Subcutaneous abdominal adipose tissue (tissue), 5 donors: ENCODE measurements at regions not wholly inside any gene's neighbourhood (a gene's known extent, or its start where the extent isn't known, plus 50 kb on each side); places are given as distances from the start of the nearest gene placed in this dataset.

Experiments used
- H3K27ac ChIP-seq: one replicate; pipeline ENCODE4 v1.7.0; 2013; ENCODE audit warnings: low read depth, mild to moderate bottlenecking, inconsistent platforms, low read length, moderate library complexity
- H3K27me3 ChIP-seq, 5 donors: one replicate each; pipeline ENCODE4 v1.7.0; 2013; ENCODE audit warnings: low read length in 5 of 5, inconsistent platforms in 1 of 5; ENCODE audit not compliant: control insufficient read depth in 5 of 5, insufficient read depth in 4 of 5
- H3K36me3 ChIP-seq, 5 donors: one replicate each; pipeline ENCODE4 v1.7.0; 2013; ENCODE audit warnings: low read length in 5 of 5; ENCODE audit not compliant: control insufficient read depth in 5 of 5, insufficient read depth in 5 of 5
- H3K4me1 ChIP-seq, 5 donors: one replicate each; pipeline ENCODE4 v1.7.0; 2013; ENCODE audit warnings: low read length in 5 of 5, mild to moderate bottlenecking in 3 of 5, moderate library complexity in 1 of 5; ENCODE audit not compliant: control insufficient read depth in 5 of 5, insufficient read depth in 5 of 5
- H3K4me3 ChIP-seq, 5 donors: one replicate each; pipeline ENCODE4 v1.7.0; 2013; ENCODE audit warnings: low read length in 5 of 5, low read depth in 1 of 5
- H3K9ac ChIP-seq, 5 donors: one replicate each; pipeline ENCODE4 v1.7.0; 2013; ENCODE audit warnings: low read length in 5 of 5, mild to moderate bottlenecking in 4 of 5, moderate library complexity in 3 of 5
- H3K9me3 ChIP-seq, 5 donors: one replicate each; pipeline ENCODE4 v1.7.0; 2013; ENCODE audit warnings: low read length in 5 of 5; ENCODE audit not compliant: control insufficient read depth in 5 of 5
- donor health status: healthy.
- donor health status: healthy.
- donor health status: healthy.
- donor health status: healthy.
- donor health status: healthy.

GRCh38 chr1:2903226-2903625 lies 101.7 kb upstream of the TTC34 start:
- no peaks in the 10 kb centered on the region for H3K9me3 ChIP-seq
- H3K9ac ChIP-seq = no peak overlapping the region
- no peaks in the 10 kb centered on the region for H3K36me3 ChIP-seq
- peaks cover 7 to 37% (median 30%) of the 10 kb centered on the region in 5 donors for H3K27me3 ChIP-seq
- no peak overlapping the region for H3K27ac ChIP-seq
- H3K4me3 ChIP-seq = no peak overlapping the region
- no peaks in the 10 kb centered on the region for H3K4me1 ChIP-seq

GRCh38 chr1:2904191-2904590 lies 102.7 kb upstream of the TTC34 start:
- Histone ChIP-seq H3K27me3 (peaks cover 7 to 41% (median 33%) of the 10 kb centered on the region in 5 donors), H3K4me3 (no peak overlapping the region), H3K9ac (no peak overlapping the region), H3K9me3 (no peaks in the 10 kb centered on the region), H3K4me1 (no peaks in the 10 kb centered on the region), H3K36me3 (no peaks in the 10 kb centered on the region), H3K27ac (no peak overlapping the region)

GRCh38 chr1:2905356-2905755 lies 103.9 kb upstream of the TTC34 start:
- peaks cover 7 to 40% (median 35%) of the 10 kb centered on the region in 5 donors for H3K27me3 ChIP-seq
- no peaks in the 10 kb centered on the region for H3K9me3 ChIP-seq
- H3K4me3 ChIP-seq = no peak overlapping the region
- no peaks in the 10 kb centered on the region for H3K4me1 ChIP-seq
- H3K9ac ChIP-seq = no peak overlapping the region
- H3K36me3 ChIP-seq = no peaks in the 10 kb centered on the region
- H3K27ac ChIP-seq = no peak overlapping the region

GRCh38 chr1:2906085-2906484 lies 104.6 kb upstream of the TTC34 start:
- no peaks in the 10 kb centered on the region for H3K9me3 ChIP-seq
- no peaks in the 10 kb centered on the region for H3K4me1 ChIP-seq
- H3K36me3 ChIP-seq = no peaks in the 10 kb centered on the region
- no peak overlapping the region for H3K9ac ChIP-seq
- H3K27ac ChIP-seq = no peak overlapping the region
- no peak overlapping the region for H3K4me3 ChIP-seq
- H3K27me3 ChIP-seq = peaks cover 7 to 43% (median 35%) of the 10 kb centered on the region in 5 donors

GRCh38 chr1:2906620-2907019 lies 105.1 kb upstream of the TTC34 start:
- Histone ChIP-seq H3K4me3 (no peak overlapping the region), H3K27ac (no peak overlapping the region), H3K36me3 (no peaks in the 10 kb centered on the region), H3K9ac (no peak overlapping the region), H3K27me3 (peaks cover 3 to 44% (median 34%) of the 10 kb centered on the region in 5 donors), H3K4me1 (no peaks in the 10 kb centered on the region), H3K9me3 (no peaks in the 10 kb centered on the region)

GRCh38 chr1:2907051-2907450 lies 105.6 kb upstream of the TTC34 start:
- no peaks in the 10 kb centered on the region for H3K36me3 ChIP-seq
- H3K4me1 ChIP-seq = no peaks in the 10 kb centered on the region
- H3K4me3 ChIP-seq = no peak overlapping the region
- H3K27ac ChIP-seq = no peak overlapping the region
- no peak overlapping the region for H3K9ac ChIP-seq
- H3K9me3 ChIP-seq = no peaks in the 10 kb centered on the region
- H3K27me3 ChIP-seq = peaks cover 3 to 48% (median 32%) of the 10 kb centered on the region in 5 donors

GRCh38 chr1:2908081-2908480 lies 106.6 kb upstream of the TTC34 start:
- no peaks in the 10 kb centered on the region for H3K9me3 ChIP-seq
- no peaks in the 10 kb centered on the region for H3K36me3 ChIP-seq
- H3K27ac ChIP-seq = no peak overlapping the region
- H3K4me1 ChIP-seq = no peaks in the 10 kb centered on the region
- no peak overlapping the region for H3K9ac ChIP-seq
- no peak overlapping the region for H3K4me3 ChIP-seq
- H3K27me3 ChIP-seq = peaks cover 3 to 53% (median 37%) of the 10 kb centered on the region in 5 donors

- Histone ChIP-seq H3K36me3 (no peaks in the 10 kb centered on the region), H3K9me3 (no peaks in the 10 kb centered on the region)
Measured at GRCh38 chr1:2908561-2908960, 107.1 kb upstream of the TTC34 start.

GRCh38 chr1:2909797-2910196 lies 108.3 kb upstream of the TTC34 start:
- Histone ChIP-seq H3K9me3 (no peaks in the 10 kb centered on the region), H3K9ac (no peak overlapping the region), H3K4me3 (no peak overlapping the region), H3K4me1 (no peaks in the 10 kb centered on the region), H3K27me3 (peaks cover 3 to 48% (median 31%) of the 10 kb centered on the region in 5 donors), H3K36me3 (no peaks in the 10 kb centered on the region), H3K27ac (no peak overlapping the region)

More at GRCh38 chr1:2908561-2908960, 107.1 kb upstream of the TTC34 start:
- Histone ChIP-seq H3K4me3 (no peak overlapping the region), H3K27ac (no peak overlapping the region), H3K9ac (no peak overlapping the region), H3K27me3 (peaks cover 3 to 53% (median 40%) of the 10 kb centered on the region in 5 donors), H3K4me1 (no peaks in the 10 kb centered on the region)

- Histone ChIP-seq H3K27me3 (peaks cover 1 to 48% (median 31%) of the 10 kb centered on the region in 5 donors), H3K27ac (no peak overlapping the region), H3K4me1 (no peaks in the 10 kb centered on the region), H3K4me3 (no peak overlapping the region), H3K9me3 (no peaks in the 10 kb centered on the region), H3K36me3 (no peaks in the 10 kb centered on the region), H3K9ac (no peak overlapping the region)
Measured at GRCh38 chr1:2910211-2910610, 108.7 kb upstream of the TTC34 start.
